ENCODE measurements at regions not wholly inside any gene's neighbourhood (a gene's known extent, or its start where the extent isn't known, plus 50 kb on each side); places are given as distances from the start of the nearest gene placed in this dataset.

DNA sequence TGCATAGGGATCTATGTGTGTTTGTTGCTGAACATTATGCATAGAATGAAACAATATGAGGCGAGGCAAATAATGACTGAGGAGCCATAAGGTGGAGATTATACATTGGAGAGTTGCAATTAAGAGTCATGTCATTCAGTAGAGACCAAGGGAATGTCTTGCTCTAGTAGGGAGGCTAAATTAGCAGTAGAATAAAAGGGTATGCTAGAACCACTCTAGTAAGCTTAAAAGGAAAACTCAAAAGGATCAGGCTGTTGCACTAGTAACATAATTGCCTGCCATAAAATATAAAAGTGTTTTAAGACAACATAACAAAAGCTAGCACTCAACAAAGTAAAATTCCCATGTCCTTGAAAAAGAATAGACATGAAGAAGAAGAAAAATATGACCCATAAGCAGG is 586.2 kb upstream of the DIAPH2 start (continued):
- TF ChIP-seq SAP130 (CRISPR knock-in tag; IDR thresholded peaks at IDR 0.05; ENCODE audit: low read depth) (no peak), ZNF101 (CRISPR knock-in tag; IDR thresholded peaks at IDR 0.05; ENCODE audit: borderline replicate concordance, low read depth) (no peak), CREBL2 (CRISPR knock-in tag; IDR thresholded peaks at IDR 0.05; ENCODE audit: borderline replicate concordance) (no peak), PPARG (CRISPR knock-in tag; conservative IDR thresholded peaks at IDR 0.05) (no peak), SPEN (CRISPR knock-in tag; IDR thresholded peaks at IDR 0.05; ENCODE audit: low read depth) (no peak), POGK (CRISPR knock-in tag; conservative IDR thresholded peaks at IDR 0.05) (no peak)
- TF ChIP-seq, protein P1, sequence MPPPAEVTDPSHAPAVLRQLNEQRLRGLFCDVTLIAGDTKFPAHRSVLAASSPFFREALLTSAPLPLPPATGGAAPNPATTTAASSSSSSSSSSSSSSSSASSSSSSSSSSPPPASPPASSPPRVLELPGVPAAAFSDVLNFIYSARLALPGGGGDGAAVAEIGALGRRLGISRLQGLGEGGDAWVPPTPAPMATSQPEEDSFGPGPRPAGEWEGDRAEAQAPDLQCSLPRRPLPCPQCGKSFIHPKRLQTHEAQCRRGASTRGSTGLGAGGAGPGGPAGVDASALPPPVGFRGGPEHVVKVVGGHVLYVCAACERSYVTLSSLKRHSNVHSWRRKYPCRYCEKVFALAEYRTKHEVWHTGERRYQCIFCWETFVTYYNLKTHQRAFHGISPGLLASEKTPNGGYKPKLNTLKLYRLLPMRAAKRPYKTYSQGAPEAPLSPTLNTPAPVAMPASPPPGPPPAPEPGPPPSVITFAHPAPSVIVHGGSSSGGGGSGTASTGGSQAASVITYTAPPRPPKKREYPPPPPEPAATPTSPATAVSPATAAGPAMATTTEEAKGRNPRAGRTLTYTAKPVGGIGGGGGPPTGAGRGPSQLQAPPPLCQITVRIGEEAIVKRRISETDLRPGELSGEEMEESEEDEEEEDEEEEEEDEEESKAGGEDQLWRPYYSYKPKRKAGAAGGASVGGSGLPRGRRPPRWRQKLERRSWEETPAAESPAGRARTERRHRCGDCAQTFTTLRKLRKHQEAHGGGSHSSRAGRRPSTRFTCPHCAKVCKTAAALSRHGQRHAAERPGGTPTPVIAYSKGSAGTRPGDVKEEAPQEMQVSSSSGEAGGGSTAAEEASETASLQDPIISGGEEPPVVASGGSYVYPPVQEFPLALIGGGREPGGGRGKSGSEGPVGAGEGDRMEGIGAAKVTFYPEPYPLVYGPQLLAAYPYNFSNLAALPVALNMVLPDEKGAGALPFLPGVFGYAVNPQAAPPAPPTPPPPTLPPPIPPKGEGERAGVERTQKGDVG (CRISPR knock-in tag; IDR thresholded peaks at IDR 0.05; ENCODE audit: borderline replicate concordance): no peak

DNA sequence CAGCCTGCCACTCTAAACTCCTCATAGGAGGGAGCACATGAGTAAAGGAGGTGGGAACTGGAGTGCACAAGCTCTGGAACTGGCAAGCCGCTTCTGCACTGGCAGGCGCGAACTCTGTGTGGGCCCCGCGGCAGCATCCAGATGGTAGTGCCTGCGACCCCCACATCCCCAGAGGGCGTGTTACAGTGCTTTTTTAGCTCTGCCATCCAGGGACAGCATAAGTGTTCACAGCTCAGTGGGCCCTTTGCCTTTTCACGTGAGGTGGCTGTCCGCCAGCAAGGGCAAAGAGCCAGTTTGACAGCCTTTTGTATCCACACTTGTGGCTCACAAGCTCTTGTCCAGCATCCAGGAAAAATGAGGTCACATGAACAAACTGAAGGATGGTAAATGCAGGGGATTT is 581.6 kb upstream of the DIAPH2 start:
- CTCF ChIA-PET (ENCODE audit: low intra/inter-chr PET ratio, low total read pairs): no interaction called here
- no peak for TF ChIP-seq ZNF687 (CRISPR knock-in tag; IDR thresholded peaks at IDR 0.05)
- no peak for TF ChIP-seq SOX6 (IDR thresholded peaks at IDR 0.05)
- TF ChIP-seq SOX6 (CRISPR knock-in tag; IDR thresholded peaks at IDR 0.05): no peak
- no peak for TF ChIP-seq PCBP1 (IDR thresholded peaks at IDR 0.05; ENCODE audit: borderline replicate concordance, low read depth, low read length)
- no peak for TF ChIP-seq ZNF207 (IDR thresholded peaks at IDR 0.05; ENCODE audit: borderline replicate concordance)

More for the DNA sequence above, 581.6 kb upstream of the DIAPH2 start:
- ATAC-seq: no peak
- POLR2A ChIA-PET: no interaction called here
- Histone ChIP-seq H2AFZ (ENCODE audit: low read length) (no peak overlapping the region), H3K4me3 (replicated peaks in 1 of 3; ENCODE audit: insufficient read depth in 1 of 3, low read depth in 2 of 3, low read length in 3 of 3) (no peak overlapping the region), H3K36me3 (replicated peaks in 1 of 2; ENCODE audit: control insufficient read depth in 1 of 2, insufficient read depth in 2 of 2, low read length in 2 of 2) (no peaks in the 10 kb centered on the region), H3K27me3 (ENCODE audit: control insufficient read depth in 1 of 2, insufficient read depth in 2 of 2, low read length in 2 of 2) (no peaks in the 10 kb centered on the region), H3K9ac (ENCODE audit: insufficient read depth, low read depth, low read length) (no peak overlapping the region), H3K4me1 (ENCODE audit: insufficient read depth, low read length) (no peaks in the 10 kb centered on the region), H3K4me2 (ENCODE audit: low read depth, low read length) (no peak overlapping the region), H4K20me1 (ENCODE audit: insufficient read depth, low read length) (no peaks in the 10 kb centered on the region), H3K9me3 (ENCODE audit: low read length) (no peaks in the 10 kb centered on the region), H3K27ac (ENCODE audit: extremely low read length, insufficient read depth, low read length) (no peak overlapping the region), H3K79me2 (ENCODE audit: insufficient read depth, low read length) (no peaks in the 10 kb centered on the region)
- in situ Hi-C loops (cut with HindIII; ENCODE audit: extremely low pct_ligation_motif_present, low pct_unique_long_range_greater_than_20kb): no loop called here
- WGBS (ENCODE audit: low lambda C conversion rate): 20% methylated on average over 1 of the region's 9 CpGs
- intact Hi-C loops (cut with micrococcal nuclease; ENCODE audit: unreplicated experiment): no loop called here
- FAIRE-seq: no peak
- no peak for DNase-seq (ENCODE audit: low spot score)
- BruUV-seq (replicated peaks): no TSS peak

Data from HepG2 (cell line).